PC-3 (cell line): ENCODE measurements at regions not wholly inside any gene's neighbourhood (a gene's known extent, or its start where the extent isn't known, plus 50 kb on each side); places are given as distances from the start of the nearest gene placed in this dataset.

Source experiments
- ATAC-seq: fragments of 200-7000 bp; cut with Tn5 transposase; 2 replicates; pipeline ENCODE4 v1.9.1; 2020; ENCODE audit warnings: mild to moderate bottlenecking, moderate library complexity
- BruUV-seq: library from RNA; stranded (reverse); fragments of 400-500 nt; replicated peaks from 2 replicates; lab custom pipeline; 2021; lab: Mats Ljungman, UMichigan
- CTCF ChIA-PET: fragments of 300-600 bp; sonication (Branson Sonifier 250); formaldehyde crosslinking; loops from one replicate; lab custom pipeline; 2022; ENCODE audit warnings: antibody characterized with exemption; lab: Charles Lee
- POLR2A ChIA-PET: fragments of 300-600 bp; sonication (Branson Sonifier 250); formaldehyde crosslinking; loops from one replicate; lab custom pipeline; 2022; ENCODE audit warnings: antibody characterized with exemption; ENCODE audit not compliant: unreplicated experiment; lab: Charles Lee
- DNase-seq: peaks from one replicate; pipeline ENCODE4 v3.0.0-alpha.2; 2015
- H2AFZ ChIP-seq: fragments of 300-600 bp; sonication (generic); 2 replicates; pipeline ENCODE4 v1.6.0; 2016; ENCODE audit warnings: antibody characterized with exemption, low read length
- H3F3A ChIP-seq: fragments of 300-600 bp; sonication (generic); one replicate; pipeline ENCODE4 v1.6.0; 2017; ENCODE audit warnings: antibody characterized with exemption, low read length, control low read depth, mild to moderate bottlenecking; ENCODE audit not compliant: unreplicated experiment
- H3K27ac ChIP-seq: fragments of 300-600 bp; sonication (generic); 2 replicates; pipeline ENCODE4 v1.5.1; 2016; ENCODE audit warnings: mild to moderate bottlenecking, low read length
- H3K27me3 ChIP-seq: fragments of 300-600 bp; sonication (generic); 2 replicates; pipeline ENCODE4 v1.6.1; 2016; ENCODE audit warnings: low read length, mixed read lengths
- H3K36me3 ChIP-seq: fragments of 300-600 bp; sonication (generic); 2 replicates; pipeline ENCODE4 v1.6.1; 2016; ENCODE audit warnings: low read depth, mixed run types, low read length, mixed read lengths
- H3K4me1 ChIP-seq: fragments of 300-600 bp; sonication (generic); 2 replicates; pipeline ENCODE4 v1.5.1; 2016; ENCODE audit warnings: low read length; ENCODE audit not compliant: insufficient read depth
- H3K4me2 ChIP-seq: fragments of 300-600 bp; sonication (generic); 2 replicates; pipeline ENCODE4 v1.6.0; 2016; ENCODE audit warnings: low read length
- H3K4me3 ChIP-seq: fragments of 300-600 bp; sonication (generic); 2 replicates; pipeline ENCODE4 v1.5.1; 2016; ENCODE audit warnings: mild to moderate bottlenecking, low read length, mixed read lengths
- H3K79me2 ChIP-seq: fragments of 300-600 bp; sonication (generic); 2 replicates; pipeline ENCODE4 v1.6.1; 2017; ENCODE audit warnings: low read length, mixed read lengths
- H3K9ac ChIP-seq: fragments of 300-600 bp; sonication (generic); 2 replicates; pipeline ENCODE4 v1.6.0; 2016; ENCODE audit warnings: mild to moderate bottlenecking, low read length
- H3K9me2 ChIP-seq: fragments of 300-600 bp; sonication (generic); replicated peaks from 2 replicates; pipeline ENCODE4 v1.6.1; 2016; ENCODE audit warnings: mixed run types, low read length, mixed read lengths
- H3K9me3 ChIP-seq: fragments of 300-600 bp; sonication (generic); 2 replicates; pipeline ENCODE4 v1.6.1; 2016; ENCODE audit warnings: low read length, mixed read lengths
- H4K20me1 ChIP-seq: fragments of 300-600 bp; sonication (generic); 2 replicates; pipeline ENCODE4 v1.6.1; 2016; ENCODE audit warnings: low read length, mixed read lengths
- EZH2 ChIP-seq: fragments of 300-600 bp; sonication (generic); IDR thresholded peaks from one replicate; pipeline ENCODE4 v1.6.1; 2017; ENCODE audit warnings: antibody characterized with exemption, mild to moderate bottlenecking, low read length; ENCODE audit not compliant: unreplicated experiment
- EZH2phosphoT487 ChIP-seq: fragments of 300-600 bp; sonication (generic); IDR thresholded peaks from 2 replicates; pipeline ENCODE4 v1.6.1; 2018; ENCODE audit warnings: mild to moderate bottlenecking, antibody characterized with exemption, low read length, borderline replicate concordance
- intact Hi-C: fragments of 100-400 bp; cut with micrococcal nuclease; formaldehyde crosslinking; loops from 2 replicates; pipeline ENCODE4 v1.9.0; 2023
- TF ChIP-seq, protein P1 (sequence below): fragments of 300-600 bp; sonication (generic); conservative IDR thresholded peaks from 2 replicates; pipeline ENCODE4 v1.5.1; 2017; ENCODE audit warnings: antibody characterized with exemption, low read depth, mild to moderate bottlenecking, low read length

DNA sequence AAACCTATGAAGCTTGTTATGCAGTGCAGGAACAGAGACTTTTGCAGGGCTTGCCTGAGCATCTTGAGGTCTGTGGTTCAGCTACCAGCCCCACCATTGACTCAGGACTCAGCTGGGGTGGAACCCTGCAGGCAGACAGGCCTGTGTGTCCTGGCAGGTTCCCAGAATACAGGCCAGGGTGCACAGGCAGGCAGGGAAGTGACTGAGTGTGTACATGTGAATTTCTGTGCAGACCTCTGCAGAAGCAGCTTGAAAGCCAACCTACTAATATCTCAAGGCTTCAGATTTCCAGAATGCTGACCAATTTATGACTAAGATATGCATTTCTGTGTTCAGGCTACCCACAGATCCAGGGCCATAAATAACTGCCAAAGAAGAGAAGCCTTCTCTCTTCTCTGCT lies 254.4 kb downstream of the DLEU7 start:
- Histone ChIP-seq H3K4me3 (no peak overlapping the region), H3K36me3 (no peaks in the 10 kb centered on the region), H3K27ac (peak overlapping the region; percentile 64), H2AFZ (no peak overlapping the region), H3K9me2 (no peaks in the 10 kb centered on the region), H3K9ac (no peak overlapping the region), H3K79me2 (no peaks in the 10 kb centered on the region), H3K4me1 (peaks cover 27% of the 10 kb centered on the region; the same call in 1 of the 2 replicates), H3F3A (no peaks in the 10 kb centered on the region), H3K27me3 (no peaks in the 10 kb centered on the region), H3K4me2 (peak overlapping the region; percentile 15), H4K20me1 (no peaks in the 10 kb centered on the region), H3K9me3 (no peaks in the 10 kb centered on the region)
- TF ChIP-seq EZH2phosphoT487 (no peak), EZH2 (no peak)
- TF ChIP-seq, protein P1, sequence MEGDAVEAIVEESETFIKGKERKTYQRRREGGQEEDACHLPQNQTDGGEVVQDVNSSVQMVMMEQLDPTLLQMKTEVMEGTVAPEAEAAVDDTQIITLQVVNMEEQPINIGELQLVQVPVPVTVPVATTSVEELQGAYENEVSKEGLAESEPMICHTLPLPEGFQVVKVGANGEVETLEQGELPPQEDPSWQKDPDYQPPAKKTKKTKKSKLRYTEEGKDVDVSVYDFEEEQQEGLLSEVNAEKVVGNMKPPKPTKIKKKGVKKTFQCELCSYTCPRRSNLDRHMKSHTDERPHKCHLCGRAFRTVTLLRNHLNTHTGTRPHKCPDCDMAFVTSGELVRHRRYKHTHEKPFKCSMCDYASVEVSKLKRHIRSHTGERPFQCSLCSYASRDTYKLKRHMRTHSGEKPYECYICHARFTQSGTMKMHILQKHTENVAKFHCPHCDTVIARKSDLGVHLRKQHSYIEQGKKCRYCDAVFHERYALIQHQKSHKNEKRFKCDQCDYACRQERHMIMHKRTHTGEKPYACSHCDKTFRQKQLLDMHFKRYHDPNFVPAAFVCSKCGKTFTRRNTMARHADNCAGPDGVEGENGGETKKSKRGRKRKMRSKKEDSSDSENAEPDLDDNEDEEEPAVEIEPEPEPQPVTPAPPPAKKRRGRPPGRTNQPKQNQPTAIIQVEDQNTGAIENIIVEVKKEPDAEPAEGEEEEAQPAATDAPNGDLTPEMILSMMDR, result no peak
- CTCF ChIA-PET, result no interaction called here
- ATAC-seq, result peak; percentile 61
- no TSS peak for BruUV-seq
- peak; percentile 61 for DNase-seq
- POLR2A ChIA-PET, result no interaction called here
- intact Hi-C loops, result loop anchor here (1.0 kb wide), 1 partner anchor 28 kb away; no protein-coding TSS in a partner anchor

DNA sequence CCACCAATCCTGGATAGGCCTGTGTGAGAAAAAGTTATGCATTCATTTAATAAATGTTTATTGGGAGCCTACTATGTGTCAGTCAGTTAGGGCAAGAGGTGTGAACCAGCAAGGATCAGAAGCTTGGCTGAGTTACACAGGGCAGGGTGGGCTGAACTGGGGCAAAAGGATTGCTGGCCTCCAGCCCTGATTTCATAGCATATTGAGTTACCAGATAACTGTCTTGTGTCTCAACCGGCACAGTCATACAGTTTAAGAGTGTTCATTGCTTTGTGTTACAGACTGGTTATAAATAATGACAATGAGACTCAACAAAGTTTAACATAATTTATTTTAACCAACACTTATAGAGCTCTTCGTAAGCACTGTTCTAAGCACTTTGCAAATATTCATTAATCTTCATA lies 253.8 kb downstream of the DLEU7 start:
- no peak overlapping the region for H2AFZ ChIP-seq
- H3K36me3 ChIP-seq, result no peaks in the 10 kb centered on the region
- peak overlapping the region; percentile 15 for H3K4me2 ChIP-seq
- H3K27me3 ChIP-seq, result no peaks in the 10 kb centered on the region
- ATAC-seq (peak; percentile 90), DNase-seq (peak; percentile 65)
- peaks cover 27% of the 10 kb centered on the region; the same call in 1 of the 2 replicates for H3K4me1 ChIP-seq
- H3K27ac ChIP-seq, result peak overlapping the region; percentile 64
- ChIA-PET CTCF (no interaction called here), POLR2A (no interaction called here)
- H3K9me3 ChIP-seq, result no peaks in the 10 kb centered on the region
- intact Hi-C loops, result loop anchor here (1.0 kb wide), 1 partner anchor 28 kb away; no protein-coding TSS in a partner anchor
- H3K4me3 ChIP-seq, result no peak overlapping the region
- BruUV-seq, result no TSS peak
- H3F3A ChIP-seq, result no peaks in the 10 kb centered on the region
- H3K79me2 ChIP-seq, result no peaks in the 10 kb centered on the region
- no peak overlapping the region for H3K9ac ChIP-seq
- H3K9me2 ChIP-seq, result no peaks in the 10 kb centered on the region
- no peaks in the 10 kb centered on the region for H4K20me1 ChIP-seq
- TF ChIP-seq, protein P1, result no peak
- TF ChIP-seq EZH2phosphoT487 (no peak), EZH2 (no peak)

DNA sequence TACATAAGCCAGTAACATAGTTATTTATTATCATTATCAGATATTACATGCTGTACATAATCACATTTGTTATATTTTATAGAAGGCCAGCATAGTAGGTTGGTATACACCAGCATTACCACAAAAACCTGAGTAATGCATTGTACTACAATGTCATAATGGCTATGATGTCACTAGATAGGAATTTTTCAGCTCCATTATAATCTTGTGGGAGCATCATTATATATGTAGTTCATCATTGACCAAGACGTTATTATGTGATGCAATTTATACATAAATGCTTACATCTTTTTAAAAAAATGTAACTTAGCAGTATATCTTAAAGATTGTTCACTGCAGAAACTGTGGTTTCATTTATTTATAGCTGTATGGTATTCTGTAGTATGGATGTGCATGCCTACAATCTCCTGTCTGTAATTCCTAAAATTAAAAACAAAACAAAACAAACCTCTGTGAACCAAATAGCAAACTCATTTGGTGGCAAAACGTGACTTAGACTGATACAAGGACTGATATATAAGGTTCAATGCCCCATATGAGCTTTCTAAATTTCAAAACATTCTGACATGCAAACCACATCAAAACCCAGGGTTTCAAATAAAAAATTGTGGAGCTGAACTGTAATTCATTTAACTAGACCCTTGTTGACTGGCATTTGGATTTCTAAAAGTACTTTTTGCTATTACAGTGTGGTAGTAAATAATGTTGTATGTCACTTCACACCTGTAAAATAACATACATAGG lies 250.9 kb downstream of the DLEU7 start:
- intact Hi-C loops, result no loop called here
- no TSS peak for BruUV-seq
- Histone ChIP-seq H3K27me3 (no peaks in the 10 kb centered on the region), H3F3A (no peaks in the 10 kb centered on the region), H3K9ac (no peak overlapping the region), H3K79me2 (no peaks in the 10 kb centered on the region), H2AFZ (no peak overlapping the region), H4K20me1 (no peaks in the 10 kb centered on the region), H3K4me2 (no peak overlapping the region), H3K4me3 (no peak overlapping the region), H3K9me3 (no peaks in the 10 kb centered on the region), H3K36me3 (no peaks in the 10 kb centered on the region), H3K9me2 (no peaks in the 10 kb centered on the region), H3K4me1 (peaks cover 27% of the 10 kb centered on the region; the same call in 1 of the 2 replicates), H3K27ac (no peak overlapping the region)
- DNase-seq (peak; percentile 66), ATAC-seq (peak; percentile 43)
- TF ChIP-seq EZH2phosphoT487 (no peak), EZH2 (no peak)
- TF ChIP-seq, protein P1, result no peak
- POLR2A ChIA-PET, result interaction anchor here (0.6 kb wide), 1 partner anchor 607 kb away, joined by 5 read pairs; no protein-coding TSS in a partner anchor
- CTCF ChIA-PET, result no interaction called here
